GM21737 (cell line): ENCODE measurements at regions not wholly inside any gene's neighbourhood (a gene's known extent, or its start where the extent isn't known, plus 50 kb on each side); places are given as distances from the start of the nearest gene placed in this dataset.

Experiments
- ATAC-seq: cut with Tn5 transposase; IDR thresholded peaks from one replicate; pipeline ENCODE4 v1.9.1; 2021; ENCODE audit warnings: mild to moderate bottlenecking, moderate library complexity; ENCODE audit not compliant: unreplicated experiment

- no peak for ATAC-seq
Observed at GRCh38 chr15:31455499-31455898, 128.9 kb downstream of the KLF13 start.

GRCh38 chr15:31456354-31457060 lies 129.9 kb downstream of the KLF13 start:
- ATAC-seq, result no peak

DNA sequence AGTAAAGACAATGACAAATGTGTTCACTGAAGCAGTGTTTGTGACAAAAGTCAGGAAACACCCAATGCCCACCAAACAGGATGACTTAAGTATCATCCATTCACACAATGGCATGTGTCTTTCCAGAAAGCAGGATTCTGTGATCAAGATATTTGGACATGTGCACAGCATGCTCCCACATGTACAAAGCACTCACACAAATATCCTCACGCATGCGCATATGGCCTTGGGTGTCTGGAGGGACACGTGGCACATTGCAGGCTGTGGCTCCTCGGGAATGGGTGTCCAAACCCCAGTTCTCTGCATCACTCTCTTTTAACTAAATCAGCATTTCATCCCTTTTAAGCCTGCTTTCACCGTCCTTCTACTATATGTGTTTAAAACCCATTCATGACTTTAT lies 130.5 kb downstream of the KLF13 start:
- ATAC-seq, result no peak

GRCh38 chr15:31457631-31458526 lies 131.2 kb downstream of the KLF13 start:
- no peak for ATAC-seq

DNA sequence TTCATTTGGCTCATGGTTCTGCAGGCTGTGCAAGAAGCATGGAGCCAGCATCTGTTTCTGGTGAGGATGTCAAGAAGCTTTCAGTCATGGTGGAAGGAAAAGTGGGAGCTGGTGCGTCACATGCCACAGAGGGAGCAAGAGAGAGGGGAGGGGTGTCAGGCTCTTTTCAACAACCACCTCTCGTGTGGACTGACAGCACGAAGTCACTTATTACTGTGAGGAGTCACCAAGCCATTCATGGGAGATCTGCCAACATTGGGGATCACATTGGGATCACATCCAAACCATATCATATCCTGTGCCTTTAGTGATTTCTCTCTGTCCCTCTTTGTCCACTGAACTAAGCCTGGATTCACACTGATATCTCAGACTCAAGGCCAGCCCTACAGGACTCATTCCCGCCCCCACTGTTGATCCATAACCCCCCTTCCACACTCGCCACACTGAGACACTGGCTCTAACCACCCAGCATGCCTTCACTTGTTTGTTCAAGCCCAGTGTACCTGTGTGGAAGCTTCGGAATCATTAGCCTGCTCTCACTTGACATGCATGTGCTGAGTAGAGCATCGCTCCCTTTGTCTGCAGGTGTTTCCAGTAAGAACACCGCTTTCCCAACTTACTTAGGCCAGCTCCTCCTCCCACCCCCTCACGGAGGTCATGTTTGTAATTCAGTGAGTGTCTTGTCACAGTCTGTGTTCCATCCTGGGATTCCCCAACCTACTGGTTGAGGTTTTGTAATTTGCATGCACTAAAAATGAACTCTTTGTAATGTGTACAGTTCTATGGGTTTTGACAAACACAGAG lies 132.2 kb downstream of the KLF13 start:
- peak; percentile 77 for ATAC-seq

DNA sequence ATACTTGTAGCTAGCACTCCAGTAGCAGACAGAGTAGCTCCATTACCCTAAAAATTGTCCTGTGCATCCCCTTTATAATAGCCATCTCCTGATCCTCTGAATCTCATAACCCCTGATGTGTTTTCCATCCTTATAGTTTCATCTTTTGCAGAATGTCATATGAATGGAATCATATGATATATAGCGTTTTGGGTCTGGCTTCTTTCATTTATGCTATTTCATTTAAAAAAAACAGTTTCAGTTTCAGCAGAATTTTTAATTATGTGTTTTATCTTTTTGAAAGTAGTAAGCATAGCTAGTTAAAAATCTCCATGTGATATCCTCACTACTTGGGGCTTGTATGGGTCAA lies 132.7 kb downstream of the KLF13 start:
- peak; percentile 19 for ATAC-seq

DNA sequence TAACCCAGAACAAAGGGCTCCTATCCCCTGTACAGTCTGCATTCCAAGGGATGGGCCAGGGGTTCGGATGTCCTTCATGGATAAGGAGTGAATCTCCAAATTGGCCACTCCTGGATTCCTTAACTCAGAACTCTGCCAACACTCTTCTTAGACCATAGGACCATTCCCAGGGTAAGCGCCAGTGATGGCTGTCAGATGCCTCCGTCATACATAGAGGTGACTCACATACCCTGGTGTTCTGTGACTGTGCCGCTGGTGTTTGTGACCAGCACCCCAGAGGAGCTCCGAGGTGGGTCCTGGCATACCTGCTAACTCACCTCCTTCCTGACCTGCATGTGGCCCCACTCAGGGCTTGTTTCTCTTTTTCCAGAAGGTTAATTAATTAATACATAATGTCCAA lies 134.7 kb downstream of the KLF13 start:
- ATAC-seq, result no peak

- no peak for ATAC-seq
Observed at GRCh38 chr15:31461911-31462480, 135.4 kb downstream of the KLF13 start.

GRCh38 chr15:31463521-31464102 lies 137.0 kb downstream of the KLF13 start:
- ATAC-seq, result no peak

- ATAC-seq, result no peak
Observed at GRCh38 chr15:31464216-31465082, 137.8 kb downstream of the KLF13 start.

DNA sequence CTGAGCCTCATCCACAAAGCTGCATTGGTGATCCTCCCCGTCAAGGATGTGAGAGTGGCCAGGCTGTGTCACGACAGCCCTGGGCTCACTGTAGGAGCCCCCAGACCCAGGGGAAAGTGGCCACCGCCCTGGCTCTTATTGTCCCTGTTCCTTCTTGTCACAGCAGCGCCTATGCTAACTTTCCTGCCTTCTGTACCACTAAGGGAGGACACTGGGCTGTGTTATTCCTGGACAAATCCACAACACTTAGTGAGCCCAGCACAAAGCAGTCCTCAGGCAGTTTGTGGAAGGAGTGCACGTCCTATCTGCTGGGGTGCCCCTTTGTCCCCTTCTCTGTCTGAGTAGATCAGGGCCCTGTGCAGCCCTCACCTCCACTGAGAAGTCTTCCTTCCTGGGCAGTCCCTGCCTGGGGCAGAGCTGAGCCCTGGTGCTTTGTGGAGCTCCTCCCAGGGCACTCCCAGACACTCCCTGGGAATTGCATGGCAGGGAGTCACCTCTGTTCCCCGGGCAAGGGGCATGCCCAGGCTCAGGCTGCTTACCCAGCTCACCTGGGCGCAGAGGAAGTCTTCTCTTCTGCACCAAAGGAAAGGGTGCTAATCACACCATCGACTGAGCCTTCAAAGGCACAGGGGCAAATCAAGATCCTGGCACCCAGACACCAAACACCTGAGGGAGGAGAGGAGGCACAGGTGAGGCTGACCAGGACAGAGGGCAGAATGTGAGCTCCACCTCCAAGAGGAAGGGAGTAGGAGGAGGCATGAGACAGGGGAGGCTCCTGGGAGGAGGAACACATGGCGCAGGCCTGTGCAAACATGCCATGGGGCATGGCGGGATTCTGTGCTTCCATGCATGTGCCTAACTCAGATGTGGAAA lies 138.7 kb downstream of the KLF13 start:
- ATAC-seq, result no peak

DNA sequence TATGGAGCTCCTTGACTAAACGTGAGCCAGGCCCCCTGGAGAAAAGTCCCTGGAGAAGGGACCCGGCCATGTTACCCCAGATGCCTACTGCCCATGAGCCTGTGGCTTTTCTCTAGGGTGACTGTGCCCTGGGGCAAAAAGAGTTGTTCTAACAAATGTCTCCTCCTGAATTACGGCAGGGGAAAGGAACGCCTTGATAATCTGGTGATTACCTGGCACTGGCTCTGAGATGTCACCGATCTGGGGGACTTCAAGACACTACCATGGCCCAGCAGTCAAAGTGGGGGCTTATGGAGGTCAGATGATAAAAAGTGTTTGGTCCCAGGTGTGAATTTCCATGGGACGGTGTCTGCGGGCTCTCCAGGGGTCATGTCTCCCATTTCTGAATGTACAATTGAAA lies 140.7 kb downstream of the KLF13 start:
- ATAC-seq, result no peak

DNA sequence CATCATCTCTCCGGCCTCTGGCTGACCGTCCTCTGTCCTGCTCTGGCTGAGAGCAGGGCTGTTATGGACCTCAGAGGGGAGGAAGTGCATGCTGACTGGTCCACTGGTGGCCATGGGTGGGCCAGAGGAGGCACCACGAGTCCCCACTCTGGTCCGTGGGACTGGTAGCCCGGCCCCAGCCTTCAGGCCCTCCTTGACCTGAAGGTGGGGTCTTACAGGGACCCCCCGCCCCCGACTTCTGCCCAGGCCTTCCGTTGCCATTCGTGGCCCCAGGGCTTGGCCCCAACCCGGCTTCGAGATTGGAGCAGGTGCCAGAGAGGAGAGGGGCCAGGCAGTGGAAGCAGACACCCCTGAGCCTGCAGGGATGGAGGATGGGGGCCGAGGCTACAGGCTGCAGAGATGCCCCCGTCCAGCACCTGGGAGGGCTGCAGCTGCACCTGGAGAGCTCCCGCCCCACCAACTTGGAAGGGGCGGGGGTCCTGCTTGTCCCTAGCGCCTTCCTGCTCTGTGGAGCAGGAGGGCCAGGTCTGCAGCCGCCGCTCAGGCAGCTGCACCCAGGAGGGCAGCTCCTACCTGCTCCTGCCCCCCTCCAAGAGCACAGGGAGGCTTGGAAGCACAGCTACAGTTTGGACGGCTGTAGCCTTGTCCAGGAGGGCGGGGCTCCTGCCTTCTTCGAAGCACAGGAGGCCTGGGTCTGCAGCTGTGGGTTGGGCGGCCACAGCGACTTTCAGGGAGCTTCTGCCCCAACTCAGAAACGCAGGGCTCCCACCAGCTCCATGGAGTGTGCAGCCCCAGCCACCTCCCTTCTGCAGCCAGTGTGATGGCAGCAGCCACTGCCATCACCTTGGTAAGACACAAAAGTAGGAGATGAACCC lies 142.5 kb downstream of the KLF13 start:
- ATAC-seq, result no peak

GRCh38 chr15:31469786-31470525 lies 143.3 kb downstream of the KLF13 start:
- no peak for ATAC-seq

DNA sequence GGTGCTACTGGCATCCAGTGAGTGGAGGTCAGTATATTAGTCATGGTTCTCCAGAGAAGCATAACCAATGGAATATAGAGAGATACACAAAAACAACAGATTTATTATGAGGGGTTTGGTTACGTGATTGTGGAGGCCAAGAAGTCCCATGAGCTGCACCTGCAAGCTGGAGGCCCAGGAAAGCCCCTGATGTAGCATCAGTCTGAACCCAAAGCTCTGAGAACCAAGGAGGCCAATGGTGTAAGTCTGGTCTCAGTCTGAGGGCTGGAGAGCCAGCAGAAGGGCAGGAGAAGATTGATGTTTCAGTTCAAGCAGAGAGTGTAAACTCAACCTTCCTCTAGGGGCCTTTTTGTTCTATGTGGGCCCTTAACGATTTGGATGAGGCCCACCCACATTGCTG lies 144.1 kb downstream of the KLF13 start:
- no peak for ATAC-seq

DNA sequence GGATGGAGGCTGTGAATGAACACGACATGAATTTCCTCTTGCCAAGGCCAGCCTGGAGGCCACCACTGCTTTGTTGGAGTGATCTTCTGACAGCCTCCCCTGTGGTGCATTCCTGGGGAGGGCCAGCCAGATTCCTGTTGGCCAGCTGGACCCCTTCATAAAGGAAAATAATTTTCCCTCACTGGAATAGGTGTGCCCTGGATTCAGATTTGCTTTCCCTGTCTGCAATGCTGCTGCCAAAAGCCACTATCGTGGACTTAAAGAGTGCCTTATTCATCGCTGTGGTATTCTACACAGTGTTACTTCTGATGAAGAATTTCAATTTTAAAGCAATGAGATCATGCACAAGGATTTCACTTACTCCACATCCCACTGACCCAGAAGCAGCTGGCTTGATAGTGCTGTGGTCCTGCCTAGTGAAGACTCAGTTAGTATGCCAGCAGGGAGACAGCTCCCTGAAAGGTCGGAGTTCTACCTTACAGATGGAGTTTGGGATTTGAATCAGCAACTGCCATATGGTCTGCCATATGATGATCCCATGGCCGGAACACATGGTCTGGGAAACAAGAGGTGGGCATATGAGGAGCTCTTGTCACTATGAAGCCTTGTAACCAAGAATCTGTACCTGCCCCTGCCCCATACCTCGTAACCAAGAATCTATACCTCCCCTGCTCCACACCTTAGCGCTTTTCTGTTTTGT lies 145.2 kb downstream of the KLF13 start:
- ATAC-seq, result no peak
